Pancreas (tissue), 10 donors: ENCODE measurements at regions not wholly inside any gene's neighbourhood (a gene's known extent, or its start where the extent isn't known, plus 50 kb on each side); places are given as distances from the start of the nearest gene placed in this dataset.
"Not testable (repeated sequence)": the region's sequence is repeated elsewhere in the genome, so short reads cannot be mapped to it uniquely, and the experiment has no call there.

Experiments used
- ATAC-seq, 4 donors: fragments of 200-7000 bp; cut with Tn5 transposase; one replicate each; pipeline versions ENCODE4 v1.8.0 to v1.9.1; 2020; ENCODE audit warnings: mild to moderate bottlenecking in 4 of 4, moderate library complexity in 4 of 4
- DNase-seq, 6 donors: peaks; one replicate each; pipeline ENCODE4 v3.0.0-alpha.2; 2020
- FAIRE-seq: peaks from 2 replicates; lab custom pipeline; 2012; peaks lifted over from hg19 to GRCh38; lab: Jason Lieb, UNC
- H3K27ac ChIP-seq, 4 donors: fragments of 200-600 bp; sonication (generic); 1 replicate in 3 of 4; 2 replicates in 1 of 4; pipeline versions ENCODE4 v1.5.0 to v1.8.0; 2020
- H3K27me3 ChIP-seq, 4 donors: fragments of 200-600 bp; one replicate each; pipeline ENCODE4 v1.8.0; 2021
- H3K36me3 ChIP-seq, 3 donors: fragments of 200-600 bp; sonication (generic) in 1 of 3; one replicate each; pipeline versions ENCODE4 v1.5.0 to v1.8.0; 2020 to 2021
- H3K4me1 ChIP-seq, 3 donors: fragments of 200-600 bp; one replicate each; pipeline ENCODE4 v1.8.0; 2021
- H3K4me3 ChIP-seq, 4 donors: fragments of 200-600 bp; sonication (generic) in 2 of 4; one replicate each; pipeline versions ENCODE4 v1.5.0 to v1.8.0; 2020 to 2021
- H3K9me3 ChIP-seq, 4 donors: fragments of 200-600 bp; one replicate each; pipeline ENCODE4 v1.8.0; 2021
- CTCF ChIP-seq, 4 donors: fragments of 200-600 bp; sonication (generic) in 3 of 4; IDR thresholded peaks; one replicate each; pipeline versions ENCODE4 v1.5.0 to v1.8.0; 2021; ENCODE audit warnings: antibody characterized with exemption in 4 of 4
- WGBS, 2 donors: extraction: QIAGEN DNeasy Blood & Tissue Kit; methylation state at CpG; one replicate each; pipeline ENCODE4 v1.1.7; 2013; 5-methylcytosine and 5-hydroxymethylcytosine counted together
- intact Hi-C, 3 donors: fragments of 100-400 bp; cut with DNase I; formaldehyde crosslinking; loops; one replicate each; pipeline versions ENCODE4 v1.11.1 to v1.14.2; 2022
- donor health status: healthy with polysubstance abuse.
- donor health status: DM: no; HTN: no; CAD: no; lungs with moderate emphysema.
- donor health status: DM: no; HTN: no; CAD: no.
- donor health status: control.
- donor health status: control.
- donor health status: Bipolar disorder and iron deficiency.
- donor health status: DM: yes; HTN: yes; CAD: no.
- donor health status: DM: no; HTN: no; CAD: no.
- donor health status: DM: no; HTN: no; CAD: no.
- donor health status: DM: yes; HTN: yes; CAD: no.

DNA sequence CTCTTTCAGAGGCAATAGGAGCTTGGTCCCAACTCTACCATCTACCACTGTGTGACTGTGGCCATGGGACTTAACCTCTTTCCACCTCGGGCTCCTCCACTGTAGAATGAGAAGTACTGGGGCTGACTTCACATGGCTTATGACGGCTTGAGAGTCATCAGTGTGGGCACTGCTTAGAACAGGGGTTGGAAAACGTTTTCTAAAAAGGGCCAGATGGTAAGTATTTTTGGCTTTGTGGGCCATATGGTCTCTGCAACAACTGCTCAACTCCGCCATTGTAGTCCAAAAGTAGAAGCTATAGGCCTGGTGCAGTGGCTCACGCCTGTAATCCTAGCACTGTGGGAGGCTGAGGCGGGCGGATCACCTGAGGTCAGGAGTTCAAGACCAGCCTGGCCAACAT, 69.2 kb upstream of the LTA4H start:
- WGBS, 2 donors, result 86 to 88% methylated on average over 7 of the region's 7 CpGs
- H3K27ac ChIP-seq, result no peak overlapping the region
- TF ChIP-seq CTCF (IDR thresholded peaks at IDR 0.05), result no peak
- ATAC-seq, result no peak
- H3K36me3 ChIP-seq, result no peaks in the 10 kb centered on the region
- FAIRE-seq, result no peak
- intact Hi-C loops, result no loop called here
- no peaks in the 10 kb centered on the region for H3K9me3 ChIP-seq
- no peak for DNase-seq
- H3K4me1 ChIP-seq, result no peaks in the 10 kb centered on the region
- H3K27me3 ChIP-seq, result no peaks in the 10 kb centered on the region
- H3K4me3 ChIP-seq, result no peak overlapping the region

- Histone ChIP-seq H3K4me3 (no peak overlapping the region), H3K36me3 (no peaks in the 10 kb centered on the region), H3K27me3 (no peaks in the 10 kb centered on the region), H3K9me3 (no peaks in the 10 kb centered on the region), H3K27ac (no peak overlapping the region), H3K4me1 (no peaks in the 10 kb centered on the region)
- WGBS, 2 donors, result 65 to 67% methylated on average over 2 of the region's 2 CpGs
- DNase-seq, result no peak
- FAIRE-seq, result no peak
- intact Hi-C loops, result no loop called here
- no peak for TF ChIP-seq CTCF (IDR thresholded peaks at IDR 0.05)
- ATAC-seq, result peak in 2 of 4 donors; percentile 35 to 67
These were observed 70.8 kb upstream of the LTA4H start for GRCh38 chr12:96106137-96106536.

- Histone ChIP-seq H3K4me3 (no peak overlapping the region), H3K27me3 (no peaks in the 10 kb centered on the region), H3K9me3 (no peaks in the 10 kb centered on the region), H3K36me3 (no peaks in the 10 kb centered on the region), H3K27ac (no peak overlapping the region), H3K4me1 (peaks cover 0 to 4% (median 4%) of the 10 kb centered on the region in 3 donors)
- intact Hi-C loops, result no loop called here
- no peak for FAIRE-seq
- no peak for TF ChIP-seq CTCF (IDR thresholded peaks at IDR 0.05)
- no peak for DNase-seq
- 91 to 94% methylated on average over 5 of the region's 5 CpGs for WGBS, 2 donors
- no peak for ATAC-seq
These were observed 71.8 kb upstream of the LTA4H start for GRCh38 chr12:96107236-96107635.

DNA sequence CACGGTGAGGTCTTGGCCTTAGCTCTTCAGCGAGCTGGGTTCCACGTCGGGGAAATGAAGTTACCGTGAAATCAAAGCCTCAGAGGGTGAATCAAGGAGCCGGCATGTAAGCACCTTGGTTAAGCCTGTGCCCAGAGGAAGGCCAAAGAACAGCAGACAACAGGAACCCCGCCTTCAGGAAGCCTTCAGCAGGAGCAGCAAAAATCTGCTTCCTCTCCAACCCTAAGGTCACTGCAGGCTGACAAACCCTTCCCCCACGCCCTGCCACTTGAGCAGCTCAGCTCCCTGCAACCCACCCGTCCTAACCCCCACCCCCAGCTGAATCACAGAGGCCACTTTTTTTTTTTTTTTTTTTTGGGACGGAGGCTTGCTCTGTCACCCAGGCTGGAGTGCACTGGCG, 72.9 kb upstream of the LTA4H start:
- Histone ChIP-seq H3K27me3 (no peaks in the 10 kb centered on the region), H3K4me3 (no peak overlapping the region), H3K4me1 (peaks cover 0 to 13% (median 7%) of the 10 kb centered on the region in 3 donors), H3K36me3 (no peaks in the 10 kb centered on the region), H3K9me3 (no peaks in the 10 kb centered on the region), H3K27ac (no peak overlapping the region)
- intact Hi-C loops, result no loop called here
- ATAC-seq (peak in 2 of 4 donors; percentile 14 to 34), DNase-seq (peak in 1 of 6 donors; percentile 3), FAIRE-seq (no peak)
- 69 to 73% methylated on average over 10 to 11 of the region's 11 CpGs for WGBS, 2 donors
- TF ChIP-seq CTCF (IDR thresholded peaks at IDR 0.05), result no peak

GRCh38 chr12:96108941-96109340, 73.6 kb upstream of the LTA4H start:
- ATAC-seq, intact Hi-C loops, H3K27me3 ChIP-seq, FAIRE-seq, H3K36me3 ChIP-seq, H3K4me3 ChIP-seq, H3K9me3 ChIP-seq, H3K27ac ChIP-seq: not testable (repeated sequence)
- WGBS, 2 donors, result 93 to 98% methylated on average over 17 to 31 of the region's 31 CpGs
- peaks cover 0 to 19% (median 7%) of the 10 kb centered on the region in 3 donors for H3K4me1 ChIP-seq
- DNase-seq, result peak in 1 of 6 donors; percentile 60
